Lung (tissue), 11 donors: ENCODE measurements at regions not wholly inside any gene's neighbourhood (a gene's known extent, or its start where the extent isn't known, plus 50 kb on each side); places are given as distances from the start of the nearest gene placed in this dataset.

Source experiments
- ATAC-seq: fragments of 200-7000 bp; cut with Tn5 transposase; one replicate; pipeline ENCODE4 v1.9.1; 2020; ENCODE audit warnings: moderate number of reproducible peaks; ENCODE audit not compliant: insufficient read depth, low FRiP score
- DNase-seq, 3 donors: peaks; one replicate each; pipeline ENCODE4 v3.0.0-alpha.2; 2013 to 2017
- H3K27ac ChIP-seq, 2 donors: one replicate each; pipeline ENCODE4 v1.5.1; 2013; ENCODE audit warnings: mild to moderate bottlenecking in 2 of 2, moderate library complexity in 2 of 2, control low read depth in 1 of 2, inconsistent platforms in 1 of 2, low read depth in 1 of 2, low read length in 1 of 2
- H3K27me3 ChIP-seq, 3 donors: one replicate each; pipeline ENCODE4 v1.5.1; 2013; ENCODE audit warnings: low read length in 2 of 3; ENCODE audit not compliant: control insufficient read depth in 3 of 3, insufficient read depth in 3 of 3
- H3K36me3 ChIP-seq, 4 donors: one replicate each; pipeline ENCODE4 v1.5.1; 2013; ENCODE audit warnings: low read length in 4 of 4, mild to moderate bottlenecking in 1 of 4, moderate library complexity in 1 of 4; ENCODE audit not compliant: control insufficient read depth in 4 of 4, insufficient read depth in 4 of 4
- H3K4me1 ChIP-seq, 5 donors: one replicate each; pipeline ENCODE4 v1.5.1; 2013; ENCODE audit warnings: low read length in 5 of 5, mild to moderate bottlenecking in 2 of 5, moderate library complexity in 1 of 5; ENCODE audit not compliant: control insufficient read depth in 5 of 5, insufficient read depth in 5 of 5
- H3K4me3 ChIP-seq: one replicate; pipeline ENCODE4 v1.5.1; 2013; ENCODE audit warnings: mild to moderate bottlenecking, control low read depth, moderate library complexity
- H3K9ac ChIP-seq, 2 donors: one replicate each; pipeline ENCODE4 v1.5.1; 2013; ENCODE audit warnings: low read length in 2 of 2, control low read depth in 1 of 2; ENCODE audit not compliant: insufficient read depth in 1 of 2
- H3K9me3 ChIP-seq, 4 donors: one replicate each; pipeline ENCODE4 v1.5.1; 2013; ENCODE audit warnings: low read length in 3 of 4, mild to moderate bottlenecking in 1 of 4, moderate library complexity in 1 of 4; ENCODE audit not compliant: control insufficient read depth in 4 of 4, insufficient read depth in 3 of 4
- CTCF ChIP-seq: IDR thresholded peaks from 2 replicates; pipeline ENCODE4 v1.5.1; 2012; ENCODE audit warnings: mild to moderate bottlenecking; ENCODE audit errors: control extremely low read depth, extremely low read depth
- WGBS, 2 donors: extraction: QIAGEN DNeasy Blood & Tissue Kit; methylation state at CpG; one replicate each; pipeline ENCODE4 v1.1.7; 2013; 5-methylcytosine and 5-hydroxymethylcytosine counted together
- donor health status: control.
- donor health status: control.
- donor health status: Bipolar disorder and iron deficiency.
- donor health status: healthy.
- donor health status: DM: yes; HTN: yes; CAD: no.

GRCh38 chr7:69517985-69518704 lies 80.1 kb upstream of the AUTS2 start:
- no peaks in the 10 kb centered on the region for H3K36me3 ChIP-seq
- H3K9me3 ChIP-seq: no peaks in the 10 kb centered on the region
- H3K9ac ChIP-seq: no peak overlapping the region
- WGBS, 2 donors: 85 to 91% methylated on average over 14 of the region's 14 CpGs
- H3K27me3 ChIP-seq: no peaks in the 10 kb centered on the region
- DNase-seq (no peak), ATAC-seq (no peak)
- TF ChIP-seq CTCF: no peak
- no peak overlapping the region for H3K4me3 ChIP-seq
- no peak overlapping the region for H3K27ac ChIP-seq
- no peaks in the 10 kb centered on the region for H3K4me1 ChIP-seq

GRCh38 chr7:69518705-69519077 lies 79.6 kb upstream of the AUTS2 start:
- no peak for ATAC-seq
- Histone ChIP-seq H3K4me3 (no peak overlapping the region), H3K27me3 (no peaks in the 10 kb centered on the region), H3K9ac (no peak overlapping the region), H3K9me3 (no peaks in the 10 kb centered on the region), H3K27ac (no peak overlapping the region), H3K4me1 (no peaks in the 10 kb centered on the region), H3K36me3 (no peaks in the 10 kb centered on the region)
- DNase-seq: no peak
- WGBS, 2 donors: 47 to 72% methylated on average over 4 of the region's 4 CpGs
- TF ChIP-seq CTCF: no peak

GRCh38 chr7:69526570-69526969 lies 71.7 kb upstream of the AUTS2 start:
- 77 to 81% methylated on average over 5 of the region's 5 CpGs for WGBS, 2 donors
- DNase-seq: no peak
- H3K27me3 ChIP-seq: no peaks in the 10 kb centered on the region

More at GRCh38 chr7:69526570-69526969, 71.7 kb upstream of the AUTS2 start:
- Histone ChIP-seq H3K4me3 (no peak overlapping the region), H3K9me3 (no peaks in the 10 kb centered on the region), H3K36me3 (no peaks in the 10 kb centered on the region), H3K27ac (no peak overlapping the region), H3K4me1 (no peaks in the 10 kb centered on the region), H3K9ac (no peak overlapping the region)
- no peak for TF ChIP-seq CTCF
- no peak for ATAC-seq
